ENCODE measurements at regions not wholly inside any gene's neighbourhood (a gene's known extent, or its start where the extent isn't known, plus 50 kb on each side); places are given as distances from the start of the nearest gene placed in this dataset.

- no peak for DNase-seq (ENCODE audit: low read depth in 2 of 3, low spot score in 2 of 3)
Measured at GRCh38 chr5:141747152-141748141, 65.4 kb upstream of the ARAP3 start.

GRCh38 chr5:141746395-141746794 is 64.4 kb upstream of the ARAP3 start:
- no peak for DNase-seq (ENCODE audit: low read depth in 2 of 3, low spot score in 2 of 3)

- no peak for DNase-seq (ENCODE audit: low read depth in 2 of 3, low spot score in 2 of 3)
Measured at GRCh38 chr5:141745390-141745789, 63.4 kb upstream of the ARAP3 start.

- DNase-seq (ENCODE audit: low read depth in 2 of 3, low spot score in 2 of 3) = no peak
Measured at GRCh38 chr5:141743866-141744272, 61.8 kb upstream of the ARAP3 start.

GRCh38 chr5:141742866-141743851 is 61.1 kb upstream of the ARAP3 start:
- no peak for DNase-seq (ENCODE audit: low read depth in 2 of 3, low spot score in 2 of 3)

GRCh38 chr5:141742144-141742543 is 60.1 kb upstream of the ARAP3 start:
- no peak for DNase-seq (ENCODE audit: low read depth in 2 of 3, low spot score in 2 of 3)

- no peak for DNase-seq (ENCODE audit: low read depth in 2 of 3, low spot score in 2 of 3)
Measured at GRCh38 chr5:141740885-141741284, 58.9 kb upstream of the ARAP3 start.

GRCh38 chr5:141737535-141737934 is 55.5 kb upstream of the ARAP3 start:
- no peak for DNase-seq (ENCODE audit: low read depth in 2 of 3, low spot score in 2 of 3)

- DNase-seq (ENCODE audit: low read depth in 2 of 3, low spot score in 2 of 3) = no peak
Measured at GRCh38 chr5:141735823-141736222, 53.8 kb upstream of the ARAP3 start.

- no peak for DNase-seq (ENCODE audit: low read depth in 2 of 3, low spot score in 2 of 3)
Measured at GRCh38 chr5:141734501-141735229, 52.6 kb upstream of the ARAP3 start.

- no peak for DNase-seq (ENCODE audit: low read depth in 2 of 3, low spot score in 2 of 3)
Measured at GRCh38 chr5:141733198-141733597, 51.2 kb upstream of the ARAP3 start.

- no peak for DNase-seq (ENCODE audit: low read depth in 2 of 3, low spot score in 2 of 3)
Measured at GRCh38 chr5:141732417-141732816, 50.4 kb upstream of the ARAP3 start.

Measured in activated CD8-positive, alpha-beta memory T cell treated with anti-CD3 and anti-CD28 coated beads for 48 hours (primary cell).